GM18907 (cell line): ENCODE measurements at regions not wholly inside any gene's neighbourhood (a gene's known extent, or its start where the extent isn't known, plus 50 kb on each side); places are given as distances from the start of the nearest gene placed in this dataset.
"Not testable (repeated sequence)": the region's sequence is repeated elsewhere in the genome, so short reads cannot be mapped to it uniquely, and the experiment has no call there.

ENCODE experiments used
- ATAC-seq: cut with Tn5 transposase; IDR thresholded peaks from one replicate; pipeline ENCODE4 v1.9.1; 2021; ENCODE audit warnings: mild to moderate bottlenecking, moderate library complexity; ENCODE audit not compliant: unreplicated experiment

DNA sequence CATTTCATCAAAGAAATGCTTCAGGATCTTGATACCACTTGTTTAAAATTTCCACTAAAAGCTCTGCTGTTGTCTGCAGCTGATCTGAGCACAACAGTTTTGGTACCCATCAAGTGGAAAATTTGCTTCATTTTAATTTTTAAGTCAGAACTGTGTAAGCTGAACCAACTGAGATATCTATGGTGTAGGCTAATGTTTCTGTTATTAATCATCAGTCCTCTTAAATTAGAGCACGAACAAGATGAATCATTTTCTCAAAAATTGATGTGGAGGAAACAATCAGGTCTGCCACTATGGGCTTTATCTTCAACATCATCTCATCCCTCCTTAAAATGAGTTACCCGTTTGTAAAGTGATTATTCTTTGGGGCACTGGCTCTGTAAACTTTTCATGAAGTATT, 221.5 kb upstream of the NBEA start:
- no peak for ATAC-seq

DNA sequence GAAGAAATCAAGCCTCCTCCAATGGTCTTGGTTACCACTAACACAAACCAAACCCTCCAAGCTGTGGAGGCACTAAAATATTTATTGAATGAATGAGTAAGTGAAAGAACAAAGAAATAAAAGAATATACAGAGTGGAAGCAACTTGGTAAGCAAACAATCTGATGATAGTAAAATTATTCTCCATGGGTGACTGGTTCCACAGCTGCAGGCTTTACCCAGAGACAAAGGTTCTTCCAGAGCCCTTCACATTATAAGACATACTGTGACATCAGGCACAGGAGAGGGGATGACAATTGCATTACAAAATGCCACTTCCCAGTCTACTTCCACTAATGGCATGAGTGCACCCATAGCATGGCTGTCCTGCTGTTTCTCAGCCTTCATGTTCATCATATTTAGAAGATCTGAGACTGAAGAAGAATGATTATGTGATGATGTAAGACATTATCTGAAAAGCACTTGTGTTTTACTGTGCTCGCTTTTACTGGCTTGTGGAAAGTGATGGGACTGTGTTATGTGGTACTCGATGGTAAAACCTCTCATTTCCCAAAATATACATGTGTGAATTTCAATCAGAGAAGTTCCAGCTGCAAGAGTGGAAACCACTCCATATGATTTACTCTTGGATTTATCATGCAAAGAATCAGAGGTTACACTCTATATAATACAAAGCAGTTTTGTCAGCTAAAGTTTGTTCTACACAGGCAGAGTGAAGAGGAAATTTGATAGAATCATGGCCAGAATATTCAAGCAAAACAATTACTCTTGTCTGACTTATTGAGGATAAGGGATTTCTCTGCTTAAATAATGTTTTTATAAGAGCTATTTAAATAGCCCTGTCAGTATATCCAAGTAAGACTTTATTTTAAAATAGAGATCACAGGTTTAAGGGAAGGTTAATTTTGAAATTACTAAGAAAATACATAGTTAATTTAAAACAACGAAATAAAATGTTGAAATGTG, 220.2 kb upstream of the NBEA start:
- no peak for ATAC-seq

DNA sequence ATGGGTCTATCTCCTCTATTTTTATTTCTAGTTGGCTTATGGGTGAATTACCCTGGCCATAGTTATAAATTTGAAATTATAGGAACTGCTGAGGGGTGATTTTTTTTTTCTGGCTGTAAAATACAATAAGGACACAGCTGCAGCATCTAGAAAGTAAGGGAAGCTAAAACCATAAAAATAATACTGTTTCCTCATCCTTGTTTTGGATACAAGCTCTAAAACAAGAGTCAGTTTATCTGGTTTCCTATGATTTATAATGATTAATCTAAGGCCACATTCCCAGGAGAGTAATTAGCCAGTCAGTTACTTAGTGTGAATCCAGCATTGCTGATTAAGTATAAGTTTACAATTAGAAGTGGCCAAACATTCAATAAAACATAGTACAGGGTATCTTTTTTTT, 219.1 kb upstream of the NBEA start:
- ATAC-seq = no peak

DNA sequence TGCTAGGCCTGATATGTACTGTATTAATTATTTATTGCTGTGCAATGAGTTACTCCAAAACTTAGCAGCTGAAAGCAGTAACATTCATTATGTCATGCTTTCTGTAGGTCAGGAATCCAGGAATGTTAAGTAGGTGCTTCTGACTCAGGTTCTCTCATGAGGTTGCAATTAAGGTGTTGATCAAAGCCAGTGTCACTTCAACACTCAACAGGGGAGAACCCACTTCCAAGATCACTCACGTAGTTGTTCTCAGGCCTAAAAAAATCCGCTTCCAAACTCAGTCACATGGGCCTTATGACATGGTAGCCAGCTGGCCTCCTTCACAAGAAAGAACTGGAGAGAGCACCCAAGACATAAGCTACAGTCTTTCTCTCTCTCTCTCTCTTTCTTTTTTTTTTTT, 211.1 kb upstream of the NBEA start:
- no peak for ATAC-seq

GRCh38 chr13:34731486-34731885, 210.6 kb upstream of the NBEA start:
- no peak for ATAC-seq

DNA sequence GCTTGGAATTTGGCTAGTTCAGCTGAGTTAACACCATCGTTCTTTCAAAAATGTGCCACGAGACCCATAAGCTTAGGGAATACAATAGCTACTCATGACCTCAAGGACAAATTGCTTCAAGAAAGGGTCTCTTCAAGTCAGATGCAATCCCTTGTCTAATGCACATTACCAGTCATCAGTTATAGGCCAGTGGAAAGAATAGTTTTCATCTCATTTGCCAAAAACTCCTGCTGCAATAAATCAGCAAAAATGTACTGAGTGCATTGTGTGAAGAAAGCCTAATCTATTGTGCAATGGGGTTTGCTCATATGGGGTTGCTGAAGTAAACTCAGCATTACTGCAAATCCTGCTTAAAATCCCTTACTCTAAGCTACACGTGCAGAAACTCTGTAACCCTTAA, 208.3 kb upstream of the NBEA start:
- ATAC-seq = no peak

DNA sequence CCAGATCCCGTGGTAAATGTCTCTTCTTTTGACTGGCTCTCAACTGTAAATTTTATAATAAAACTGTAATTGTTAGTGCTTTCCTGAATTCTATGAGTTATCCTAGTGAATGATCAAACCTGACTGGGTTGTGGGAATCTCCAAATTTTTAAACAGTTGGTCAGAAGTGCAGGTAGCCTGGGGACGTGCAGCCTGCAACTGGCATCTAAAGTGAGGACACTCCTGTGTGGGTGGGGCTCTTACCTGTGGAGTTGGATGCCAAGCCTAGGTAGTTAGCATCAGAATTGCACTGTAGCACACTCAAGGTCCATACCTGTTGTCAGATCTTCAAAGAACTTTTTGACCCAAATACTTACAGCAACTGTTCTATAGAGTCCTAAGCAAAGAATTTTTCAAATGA, 207.1 kb upstream of the NBEA start:
- no peak for ATAC-seq

GRCh38 chr13:34738254-34738992, 203.6 kb upstream of the NBEA start:
- no peak for ATAC-seq

DNA sequence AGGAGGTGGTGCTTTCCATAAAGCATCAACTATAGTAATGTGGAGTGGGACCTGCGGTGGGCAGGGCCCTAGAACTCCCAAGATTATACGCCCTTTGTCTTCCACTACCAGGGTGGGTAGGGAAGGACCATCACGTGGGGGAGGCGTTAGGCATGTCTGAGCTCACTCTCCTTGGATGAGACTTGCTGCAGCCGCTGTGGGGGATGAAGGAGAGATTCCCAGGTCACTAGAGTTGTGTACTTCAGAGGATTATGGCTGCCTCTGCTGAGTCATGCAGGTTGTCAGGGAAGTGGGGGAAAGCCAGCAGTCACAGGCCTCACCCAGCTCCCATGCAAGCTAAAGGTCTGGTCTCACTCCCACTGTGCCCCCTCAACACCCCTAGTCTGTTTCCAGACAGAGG, 195.0 kb upstream of the NBEA start:
- ATAC-seq = not testable (repeated sequence)

DNA sequence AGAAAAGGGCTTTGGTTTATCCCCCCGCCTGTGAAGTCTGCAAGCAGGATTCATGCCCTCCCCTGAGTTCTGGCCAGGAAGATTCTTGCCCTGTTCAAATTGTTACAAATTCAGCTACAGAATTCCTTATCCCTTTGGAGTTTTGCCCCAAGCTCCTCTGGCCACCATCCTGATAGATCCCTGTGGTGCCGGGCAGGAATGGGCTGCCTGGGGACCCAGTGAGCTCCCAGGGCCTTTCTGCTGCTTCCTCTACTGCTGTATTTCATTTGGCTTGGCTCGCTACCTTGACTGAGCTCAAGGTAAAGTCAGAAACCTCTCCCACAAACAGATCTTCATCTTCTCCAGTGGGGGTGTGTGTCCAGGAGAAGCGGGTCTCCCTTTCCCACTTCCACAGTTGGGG, 194.6 kb upstream of the NBEA start:
- ATAC-seq = no peak

- ATAC-seq = peak; percentile 39
Measured at GRCh38 chr13:34748073-34748472, 194.0 kb upstream of the NBEA start.

- ATAC-seq = peak; percentile 66
Measured at GRCh38 chr13:34748596-34748995, 193.5 kb upstream of the NBEA start.

DNA sequence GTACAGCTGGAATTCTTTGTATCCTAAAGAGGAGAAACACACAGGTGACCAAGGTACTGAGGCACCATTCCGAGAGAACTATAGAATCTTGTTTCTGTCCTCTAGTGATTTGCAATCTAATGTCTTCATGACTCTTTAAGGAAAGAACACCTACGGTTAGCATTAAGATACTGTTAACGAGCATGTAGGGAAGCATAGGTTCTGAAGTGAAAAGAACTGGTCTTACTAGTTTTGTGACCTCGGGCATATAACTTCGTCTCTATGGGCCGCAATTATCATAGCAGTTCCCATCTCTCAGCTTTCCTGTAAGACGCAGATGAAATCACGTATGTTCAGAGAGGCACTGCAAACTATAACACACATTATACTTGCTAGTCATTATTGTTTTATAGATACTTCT, 193.0 kb upstream of the NBEA start:
- no peak for ATAC-seq

DNA sequence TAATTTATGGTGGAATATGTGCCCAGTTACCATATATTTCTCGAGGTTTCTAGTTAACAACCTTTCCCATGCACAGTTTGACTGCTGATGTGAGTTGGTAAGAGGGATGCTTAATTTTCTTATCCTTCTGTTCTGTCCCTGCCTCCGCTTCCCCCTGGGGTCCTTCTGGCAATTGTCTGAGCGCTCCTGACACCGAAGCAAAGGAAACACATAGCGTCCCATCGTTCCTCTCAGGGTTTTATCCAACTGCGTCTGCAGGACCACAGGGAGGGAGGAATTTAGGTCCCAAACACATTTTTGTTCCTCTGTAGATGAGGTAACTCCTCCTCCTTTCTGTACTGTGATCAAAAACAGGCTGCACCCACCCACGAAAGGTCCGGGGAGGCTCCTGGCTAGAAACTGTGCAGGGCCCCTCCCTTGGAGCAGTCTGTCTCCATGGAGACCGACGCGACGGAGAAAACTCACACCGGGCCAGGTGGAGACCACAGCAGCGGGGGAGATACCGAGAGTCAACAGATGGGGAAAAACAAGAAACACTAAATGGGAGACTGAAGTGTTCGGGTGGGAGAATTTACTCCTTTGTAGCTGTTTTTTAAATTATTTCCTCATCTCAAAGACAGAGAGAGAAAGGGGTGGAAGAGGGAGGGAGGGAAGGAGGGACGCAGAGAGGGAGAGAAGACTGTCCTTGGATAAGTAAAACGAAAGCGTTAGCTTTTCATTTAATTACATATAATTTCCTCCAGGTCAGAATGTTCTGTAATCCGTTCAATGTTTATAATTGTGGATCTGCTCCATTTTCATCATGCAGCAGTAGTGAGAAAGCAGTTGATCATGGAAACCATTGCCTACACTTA, 191.8 kb upstream of the NBEA start:
- peak; percentile 67 for ATAC-seq

DNA sequence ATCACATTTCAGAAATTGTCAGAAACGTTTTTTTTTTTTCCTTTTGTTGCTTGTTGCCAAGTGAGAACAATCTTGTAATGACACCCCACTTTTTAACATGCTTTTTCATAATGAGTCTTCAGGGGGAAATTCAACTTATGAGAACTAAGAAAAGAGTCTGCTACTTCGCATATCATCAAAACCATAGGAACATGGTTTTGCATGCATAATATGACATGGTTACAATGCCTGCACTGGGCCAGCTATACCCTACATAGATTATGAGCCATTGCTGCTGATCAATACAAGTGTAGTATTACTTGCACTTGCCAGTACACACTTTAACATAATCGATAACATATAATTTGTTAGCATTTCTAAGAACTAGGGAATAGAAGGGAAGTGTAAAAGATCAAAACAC, 191.0 kb upstream of the NBEA start:
- ATAC-seq = peak; percentile 42

DNA sequence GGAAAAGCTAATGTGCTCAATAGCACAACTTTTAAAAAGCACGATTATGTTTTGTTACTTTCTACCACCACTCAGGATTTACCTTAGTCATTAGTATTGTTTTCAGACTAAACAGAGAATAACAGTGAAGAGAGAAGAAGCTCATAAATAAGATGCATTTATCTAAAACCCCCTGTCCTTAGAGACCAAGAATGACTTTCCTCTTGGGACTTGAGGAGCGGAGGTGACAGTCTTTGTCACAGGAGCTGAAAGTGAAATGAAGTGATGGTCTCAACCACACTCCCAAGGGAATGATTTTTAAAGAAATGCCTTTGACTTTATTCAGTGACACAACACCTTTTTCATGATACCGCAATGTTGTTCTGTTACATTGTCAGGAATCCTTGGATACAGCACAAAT, 190.6 kb upstream of the NBEA start:
- peak; percentile 45 for ATAC-seq

GRCh38 chr13:34752283-34752960, 189.6 kb upstream of the NBEA start:
- ATAC-seq = no peak

- ATAC-seq = no peak
Measured at GRCh38 chr13:34756136-34756535, 185.9 kb upstream of the NBEA start.

DNA sequence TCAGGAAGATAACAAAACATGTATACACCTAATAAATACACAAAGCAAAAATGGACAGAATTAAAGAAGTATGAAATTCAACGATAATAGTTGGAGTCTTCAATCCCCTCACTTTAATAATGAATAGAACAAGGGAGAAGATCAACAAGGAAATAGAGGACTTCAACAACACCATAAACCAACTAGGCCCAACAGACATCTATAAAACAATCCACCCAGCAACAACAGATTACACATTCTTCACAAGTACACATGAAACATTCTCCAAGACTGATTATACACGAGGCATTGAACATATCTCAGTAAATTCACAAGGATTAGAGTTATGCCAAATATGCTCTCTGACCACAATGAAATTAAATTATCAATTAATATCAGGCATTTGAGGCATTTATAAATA, 185.5 kb upstream of the NBEA start:
- no peak for ATAC-seq

DNA sequence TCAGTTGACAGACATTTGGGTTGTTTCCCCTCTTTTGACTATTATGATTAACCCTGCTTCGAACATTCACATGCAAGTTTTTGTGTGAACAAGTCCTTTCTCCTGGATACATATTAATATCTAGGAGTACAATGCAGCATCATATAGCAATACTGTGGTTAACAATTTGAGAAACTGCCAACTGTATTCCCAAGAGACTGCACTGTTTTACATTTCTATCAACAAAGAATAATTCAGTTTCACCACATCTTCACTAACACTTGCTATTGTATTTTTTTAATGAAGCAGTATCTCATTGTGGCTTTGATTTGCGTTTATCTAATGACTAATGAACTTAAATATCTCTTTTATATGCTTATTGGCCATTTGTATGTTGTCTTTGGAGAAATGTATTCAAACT, 184.6 kb upstream of the NBEA start:
- ATAC-seq = no peak

DNA sequence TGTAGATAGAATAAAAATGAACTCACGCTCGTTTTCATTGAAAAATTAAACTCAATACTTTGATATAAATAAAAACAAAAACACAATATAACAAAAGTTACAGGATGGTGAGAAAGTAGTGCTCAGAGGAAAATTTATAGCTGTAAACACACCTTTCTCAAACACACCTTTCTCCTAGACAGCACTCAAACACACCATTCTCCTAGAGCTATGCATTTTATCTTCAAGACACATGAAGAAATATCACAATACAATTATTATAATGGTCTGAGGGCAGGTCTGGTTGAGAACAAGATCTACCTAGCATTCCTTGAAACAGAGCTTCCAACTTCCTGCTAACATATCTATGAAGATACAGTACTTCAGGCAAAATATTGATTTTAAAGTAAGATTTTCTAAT, 183.4 kb upstream of the NBEA start:
- no peak for ATAC-seq
